AG08396 (cell line): ENCODE measurements at regions not wholly inside any gene's neighbourhood (a gene's known extent, or its start where the extent isn't known, plus 50 kb on each side); places are given as distances from the start of the nearest gene placed in this dataset.

ENCODE experiments used
- DNase-seq: peaks from one replicate; pipeline ENCODE4 v3.0.0; 2012; ENCODE audit warnings: low spot score, mixed read lengths

- DNase-seq: no peak
Observed at GRCh38 chr10:123494301-123494808, 171.8 kb upstream of the GPR26 start.

DNA sequence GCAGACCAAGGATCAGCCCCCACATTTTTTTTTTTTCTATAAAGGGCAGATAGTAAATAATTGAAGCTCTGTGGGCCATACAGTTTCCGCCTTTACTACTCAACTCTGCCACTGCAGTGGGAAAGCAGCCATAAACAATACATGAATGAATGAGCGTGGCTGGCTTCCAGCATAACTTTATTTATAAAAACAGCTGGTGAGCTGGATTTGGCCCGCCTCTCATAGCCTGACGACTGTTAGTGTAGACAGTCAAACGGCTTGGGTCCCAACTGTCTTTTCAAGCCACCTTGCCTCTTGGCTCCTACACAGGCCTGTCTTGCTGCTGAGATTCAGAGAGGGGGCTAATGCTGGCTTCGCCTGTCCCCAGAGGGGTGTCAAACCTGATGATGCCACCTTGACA lies 169.8 kb upstream of the GPR26 start:
- DNase-seq: no peak

- DNase-seq: no peak
Observed at GRCh38 chr10:123496996-123497660, 169.0 kb upstream of the GPR26 start.

DNA sequence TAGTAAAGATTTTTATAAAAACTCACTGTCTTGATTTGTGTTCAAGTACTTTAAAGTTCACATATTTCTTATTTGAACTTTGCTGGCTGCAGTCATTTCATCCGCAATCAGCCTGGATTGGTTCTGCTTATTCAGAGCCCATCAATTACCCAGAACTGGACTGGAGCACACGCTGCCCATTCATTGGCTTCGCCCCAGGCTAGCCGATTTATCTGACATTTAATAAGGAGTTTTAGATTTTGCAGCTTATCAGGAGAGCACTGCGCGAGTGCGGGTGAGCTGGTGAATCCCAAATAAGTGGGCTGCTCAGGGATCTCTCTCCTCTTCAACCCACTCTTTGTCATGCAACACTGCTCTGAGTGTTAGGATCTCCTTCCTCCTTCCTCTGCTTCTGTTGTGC lies 166.0 kb upstream of the GPR26 start:
- DNase-seq: no peak

DNA sequence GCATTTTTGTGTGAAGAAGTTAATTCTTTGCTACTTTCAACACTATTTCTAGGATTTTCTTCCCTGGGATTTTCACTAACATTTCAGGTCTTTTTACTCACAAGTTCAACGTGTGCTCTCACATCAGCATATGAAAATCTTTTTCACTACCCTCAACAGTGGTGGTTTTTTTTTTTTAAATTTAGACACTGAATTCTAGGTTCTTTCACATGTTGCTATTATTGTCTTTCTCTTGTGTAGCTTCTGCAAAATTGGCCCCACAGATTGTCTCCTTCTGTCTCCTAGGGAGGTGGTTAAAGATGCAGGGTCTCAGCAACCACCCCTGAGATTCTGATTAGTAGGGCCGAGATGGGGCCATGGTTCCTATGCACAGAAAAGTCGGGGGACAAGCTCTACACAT lies 165.0 kb upstream of the GPR26 start:
- no peak for DNase-seq

- DNase-seq: no peak
Observed at GRCh38 chr10:123502983-123503382, 163.2 kb upstream of the GPR26 start.

GRCh38 chr10:123506455-123506854 lies 159.7 kb upstream of the GPR26 start:
- DNase-seq: no peak

DNA sequence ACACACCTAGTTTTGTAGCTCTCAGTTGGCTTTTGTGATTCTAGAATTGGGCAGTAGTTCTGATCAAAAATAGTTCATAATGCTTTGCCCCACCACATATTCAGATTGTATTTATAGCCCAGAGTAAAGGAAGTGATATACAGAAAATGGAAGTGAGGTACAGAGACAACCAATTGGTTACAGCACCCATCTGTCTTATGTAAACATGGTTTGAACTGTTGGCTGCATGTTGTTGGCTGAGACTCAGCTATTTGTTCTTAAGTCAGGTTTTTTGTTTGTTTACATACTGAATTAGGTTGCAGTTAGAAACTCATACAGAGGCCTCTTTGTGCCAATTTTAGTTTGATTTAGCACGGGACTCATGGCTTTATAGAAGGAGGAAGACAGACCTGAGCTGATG lies 158.9 kb upstream of the GPR26 start:
- DNase-seq: no peak

DNA sequence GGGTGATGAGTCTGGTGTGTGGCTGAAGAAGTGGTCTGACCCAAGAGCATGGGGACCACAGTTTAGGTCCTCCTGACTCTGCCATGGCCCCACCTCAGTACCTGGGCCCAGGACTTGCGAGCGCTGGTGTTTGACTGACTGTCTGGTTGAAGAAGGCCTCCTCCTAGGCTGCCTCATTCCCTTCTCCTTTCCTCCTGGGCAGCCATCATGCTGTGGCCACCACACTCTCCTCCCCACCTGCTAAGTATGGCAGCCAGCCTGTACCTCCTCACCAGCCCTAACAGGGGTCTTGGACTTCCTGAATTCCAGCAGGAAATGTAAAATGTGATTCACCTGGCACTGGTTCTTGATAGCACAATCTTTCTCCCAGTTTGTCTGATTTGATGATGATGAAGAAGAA lies 156.8 kb upstream of the GPR26 start:
- DNase-seq: no peak

DNA sequence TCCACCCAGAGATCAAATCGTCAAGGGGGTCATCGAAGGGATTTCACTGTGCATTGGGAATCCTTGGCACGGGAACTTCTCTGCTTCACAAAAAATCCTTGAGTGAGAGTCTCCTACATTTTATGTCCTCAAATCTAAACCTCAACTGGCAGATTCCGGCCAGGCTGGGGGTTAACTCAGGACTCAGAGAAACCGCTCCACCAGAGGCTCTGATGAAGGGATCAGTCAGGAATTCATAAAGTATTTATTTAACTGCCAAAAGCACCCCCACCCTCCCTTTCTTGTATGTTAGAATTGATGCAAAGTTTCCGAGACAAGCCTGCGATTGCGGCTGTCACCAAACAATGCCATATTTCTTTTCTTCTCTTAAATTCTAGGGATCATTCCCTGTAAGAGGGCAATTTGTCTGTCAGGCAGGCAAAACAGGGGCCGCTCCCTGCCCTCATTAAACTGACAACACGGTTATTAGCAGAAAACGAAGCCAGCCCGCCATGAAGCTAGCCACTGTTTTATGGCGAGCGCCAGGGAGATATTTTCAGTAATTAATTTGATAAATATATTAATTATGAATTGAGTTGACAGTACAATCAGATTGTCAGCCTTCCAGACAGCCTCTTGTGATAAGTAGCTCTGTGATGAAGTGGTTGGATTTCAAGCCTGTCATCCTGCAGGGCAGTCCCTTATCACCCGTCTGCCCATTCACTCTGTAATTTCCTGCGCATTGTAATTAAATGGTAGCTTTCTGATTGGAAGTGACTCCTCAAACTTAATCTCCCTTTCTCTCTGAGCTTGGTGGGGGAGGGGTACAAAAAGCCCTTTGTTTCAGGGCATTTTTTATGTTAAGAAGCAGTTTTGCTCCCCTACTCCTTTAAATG lies 153.0 kb upstream of the GPR26 start:
- DNase-seq: no peak

- DNase-seq: no peak
Observed at GRCh38 chr10:123513870-123514269, 152.3 kb upstream of the GPR26 start.

DNA sequence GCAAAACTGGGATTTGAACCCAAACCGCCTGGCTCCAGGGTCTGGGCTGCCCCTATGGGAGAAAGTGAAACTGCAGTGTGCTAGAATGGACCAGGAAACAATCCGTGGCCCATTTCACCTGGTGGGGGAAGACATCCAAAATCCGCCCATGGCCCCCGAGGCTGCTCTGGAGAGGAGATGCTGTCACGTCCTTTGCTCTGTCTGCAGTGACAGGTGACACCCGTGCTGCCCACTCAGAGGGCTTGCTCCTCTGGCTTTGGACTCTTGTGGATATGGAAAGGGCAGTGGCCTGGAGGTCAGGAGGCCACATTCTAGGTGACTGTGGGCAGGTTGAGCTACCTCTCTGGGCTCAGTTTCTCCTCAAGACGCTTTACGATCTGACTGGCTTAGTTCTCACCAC lies 151.2 kb upstream of the GPR26 start:
- DNase-seq: no peak

GRCh38 chr10:123515661-123516060 lies 150.5 kb upstream of the GPR26 start:
- no peak for DNase-seq

DNA sequence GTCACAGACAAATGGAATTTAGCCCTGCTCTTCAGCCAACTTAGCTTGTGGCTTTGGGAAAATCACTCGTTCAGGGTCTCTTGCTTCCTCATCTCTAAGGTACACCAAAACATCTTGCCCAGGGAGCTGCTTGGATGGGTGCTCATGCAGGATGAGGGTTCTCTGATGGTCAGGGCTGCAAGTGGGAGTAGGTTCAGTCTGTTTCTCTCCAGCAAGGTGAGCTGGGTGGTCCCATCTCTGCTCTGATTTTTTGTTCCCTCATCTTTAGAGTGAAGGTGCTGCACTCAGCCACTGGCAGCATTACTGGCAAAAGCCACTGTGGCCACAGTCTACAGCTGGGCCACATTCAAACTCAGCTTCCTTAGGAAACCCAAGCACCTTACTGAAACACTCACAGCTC lies 149.9 kb upstream of the GPR26 start:
- no peak for DNase-seq

- DNase-seq: no peak
Observed at GRCh38 chr10:123517426-123517825, 148.7 kb upstream of the GPR26 start.

GRCh38 chr10:123517901-123518300 lies 148.3 kb upstream of the GPR26 start:
- DNase-seq: no peak

GRCh38 chr10:123518765-123519164 lies 147.4 kb upstream of the GPR26 start:
- no peak for DNase-seq

DNA sequence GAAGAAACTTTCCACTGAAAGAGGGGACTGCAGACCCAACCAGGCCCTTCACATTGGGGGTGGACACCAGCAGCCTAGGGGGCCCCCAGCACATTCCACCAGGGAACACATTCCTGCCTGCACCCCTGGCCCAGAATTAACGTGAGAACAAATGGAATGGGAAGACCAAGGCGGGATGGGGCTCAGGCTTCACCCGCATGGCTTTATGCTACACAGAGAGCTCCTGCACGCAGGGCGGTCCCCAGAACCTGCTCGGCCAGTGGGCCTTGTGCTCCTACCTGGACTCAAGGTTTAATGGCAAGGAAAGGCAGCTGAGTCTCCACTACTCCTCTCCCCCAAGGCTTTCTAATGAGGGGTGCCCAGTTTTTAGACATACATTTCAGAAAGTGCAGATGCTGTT lies 146.3 kb upstream of the GPR26 start:
- DNase-seq: no peak

GRCh38 chr10:123521076-123521475 lies 145.1 kb upstream of the GPR26 start:
- no peak for DNase-seq

DNA sequence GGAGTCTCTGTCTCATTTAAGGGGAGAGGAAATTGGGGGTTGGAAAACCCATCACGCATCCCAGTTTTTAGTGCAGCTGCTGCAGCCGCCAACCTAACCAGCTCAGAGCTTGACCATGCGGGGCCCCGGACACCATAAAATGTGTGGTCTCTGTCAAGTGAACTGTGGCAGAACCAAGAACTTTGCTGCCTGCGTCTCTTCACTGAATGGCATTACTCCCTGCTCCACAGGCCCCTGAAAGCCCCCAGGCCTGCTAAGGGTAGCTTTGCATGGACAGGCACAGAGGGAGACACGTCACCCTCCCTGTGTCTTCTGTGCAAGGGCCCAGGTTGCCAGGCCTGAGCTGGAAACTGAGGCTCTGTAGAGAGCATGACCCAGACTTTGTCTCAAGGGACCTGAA lies 144.6 kb upstream of the GPR26 start:
- DNase-seq: no peak

GRCh38 chr10:123522702-123523312 lies 143.3 kb upstream of the GPR26 start:
- no peak for DNase-seq

GRCh38 chr10:123523833-123524232 lies 142.3 kb upstream of the GPR26 start:
- no peak for DNase-seq
